Stimulated activated naive CD4-positive, alpha-beta T cell treated with Interleukin-2 at 50 U/mL for 16 hours (primary cell): ENCODE measurements at regions not wholly inside any gene's neighbourhood (a gene's known extent, or its start where the extent isn't known, plus 50 kb on each side); places are given as distances from the start of the nearest gene placed in this dataset.

Source experiments
- DNase-seq: peaks from one replicate; lab custom pipeline; 2025; lab: John Stamatoyannopoulos, UW

DNA sequence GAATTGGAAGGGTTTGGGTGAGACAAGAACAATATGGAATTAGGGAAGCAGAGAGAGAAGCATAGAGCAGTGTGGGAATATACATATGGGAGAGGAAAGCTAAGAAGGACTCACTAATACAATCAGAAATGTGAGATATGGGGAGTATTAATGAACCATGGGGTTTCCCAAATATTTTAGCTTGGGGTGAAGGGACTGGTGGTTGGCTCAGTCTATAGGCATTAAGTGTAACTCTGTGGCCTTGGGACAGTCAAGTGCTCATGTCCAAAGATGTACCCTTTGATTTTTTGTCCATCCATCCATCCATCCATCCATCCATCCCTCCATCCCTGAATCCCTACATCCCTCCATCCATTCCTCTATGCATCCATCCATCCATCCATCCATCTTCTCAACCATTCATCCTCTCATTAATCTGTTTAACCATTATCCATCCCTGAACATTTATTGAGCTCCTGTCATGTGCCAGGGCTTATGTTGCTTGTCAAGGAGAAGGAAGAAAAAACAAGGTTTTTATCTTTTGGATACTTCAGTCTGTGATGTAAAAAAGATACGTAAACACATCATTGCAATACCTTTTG, 263.4 kb upstream of the CHD6 start:
- DNase-seq, result no peak

DNA sequence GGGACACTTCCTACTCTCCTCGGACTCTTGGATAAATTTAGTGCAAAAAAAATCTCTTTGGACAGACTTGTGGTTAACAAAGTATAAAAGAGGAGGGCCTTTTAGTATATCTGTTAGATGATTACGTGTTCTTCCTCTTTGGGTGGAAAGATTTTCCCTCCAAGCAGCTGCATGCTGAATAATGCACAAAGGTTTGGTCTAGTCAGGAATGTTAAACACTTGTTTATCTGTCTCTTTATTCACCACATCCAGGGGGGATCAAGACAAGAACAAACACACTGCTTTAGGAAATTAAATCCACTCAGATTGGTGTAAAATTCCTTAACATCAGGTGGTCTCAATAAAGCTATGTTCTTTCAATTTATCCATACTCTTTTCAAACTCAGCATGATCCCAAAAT, 260.9 kb upstream of the CHD6 start:
- no peak for DNase-seq

DNA sequence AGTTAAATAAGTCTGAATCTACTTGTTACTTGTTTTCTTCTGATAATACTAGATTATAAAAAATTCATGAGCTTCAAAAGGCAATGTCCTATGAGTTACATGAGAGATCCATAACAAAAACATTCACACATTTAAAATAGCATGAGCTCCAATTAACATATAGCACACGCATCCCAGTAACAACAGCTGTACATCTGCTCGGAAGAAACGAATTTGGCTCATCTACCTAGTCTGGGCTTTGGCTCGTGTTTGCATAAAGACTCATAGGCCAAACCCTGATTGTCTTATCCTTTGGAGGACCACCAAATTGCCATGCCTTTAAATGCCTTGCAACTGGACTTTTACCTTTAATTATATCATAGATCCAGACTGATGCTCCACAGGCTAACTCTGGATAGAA, 259.7 kb upstream of the CHD6 start:
- DNase-seq, result no peak

DNA sequence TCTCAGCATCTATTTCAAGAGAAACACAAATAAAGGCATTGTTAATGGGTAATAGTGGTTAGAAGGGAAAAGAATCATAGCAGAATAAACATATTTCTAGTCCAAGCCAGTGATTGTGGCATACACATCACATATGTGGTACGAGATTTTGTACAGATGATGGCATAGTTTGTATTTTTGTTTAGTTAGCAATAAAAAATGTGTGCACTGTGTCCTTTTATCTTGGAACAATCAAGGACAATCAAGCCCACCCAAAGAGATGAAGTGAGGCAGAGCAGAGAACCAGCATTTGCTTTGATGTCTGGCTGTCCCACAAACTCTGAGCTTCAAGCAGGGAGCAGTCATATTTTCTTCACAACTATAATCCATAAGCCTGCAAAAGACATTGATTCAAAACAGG, 256.5 kb upstream of the CHD6 start:
- no peak for DNase-seq

DNA sequence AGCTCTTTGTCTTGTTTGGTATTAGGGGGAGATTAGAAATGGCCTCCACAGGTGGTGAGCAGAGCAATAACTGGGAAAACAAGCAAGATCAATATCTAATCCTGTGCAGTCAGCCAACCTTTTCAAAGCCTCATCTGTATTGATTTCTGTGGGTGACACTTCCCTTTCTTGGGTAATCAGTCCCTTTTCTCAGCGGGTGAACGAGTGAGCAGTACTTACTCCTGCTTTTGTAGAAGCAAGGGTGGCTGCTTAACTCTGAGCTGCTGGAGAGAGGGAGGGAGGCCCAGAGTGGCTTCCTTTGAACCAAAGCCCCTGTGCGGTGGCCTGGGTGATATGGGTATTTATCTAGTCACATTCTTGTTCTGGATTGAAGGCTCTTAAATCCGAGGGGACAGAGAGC, 254.8 kb upstream of the CHD6 start:
- no peak for DNase-seq

DNA sequence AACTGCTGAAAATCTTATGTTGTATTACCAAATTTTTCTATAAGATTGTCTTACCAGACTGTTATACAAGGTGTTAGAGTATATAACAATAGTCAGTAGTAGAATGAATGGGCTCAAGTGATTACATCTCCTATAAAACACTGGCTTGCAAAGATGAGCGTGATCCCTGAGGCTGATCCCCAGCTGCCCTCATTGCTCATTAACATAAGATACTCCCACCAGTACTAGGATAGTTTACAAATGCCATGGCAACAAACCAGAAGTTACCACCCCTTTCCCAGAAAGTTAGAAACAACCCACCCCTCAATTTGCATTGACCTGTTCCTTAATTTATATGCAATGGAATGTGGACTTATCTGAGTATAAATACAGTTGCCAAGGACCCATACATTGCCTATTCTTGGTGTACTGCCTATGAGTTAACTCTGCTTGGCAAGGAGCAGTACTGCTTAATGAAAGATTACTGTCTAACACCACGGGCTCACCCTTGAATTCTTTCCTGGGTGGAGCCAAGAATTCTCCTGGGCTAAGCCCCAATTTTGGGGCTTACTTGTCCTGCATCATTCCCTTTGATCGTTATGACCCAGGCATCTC, 252.8 kb upstream of the CHD6 start:
- no peak for DNase-seq

DNA sequence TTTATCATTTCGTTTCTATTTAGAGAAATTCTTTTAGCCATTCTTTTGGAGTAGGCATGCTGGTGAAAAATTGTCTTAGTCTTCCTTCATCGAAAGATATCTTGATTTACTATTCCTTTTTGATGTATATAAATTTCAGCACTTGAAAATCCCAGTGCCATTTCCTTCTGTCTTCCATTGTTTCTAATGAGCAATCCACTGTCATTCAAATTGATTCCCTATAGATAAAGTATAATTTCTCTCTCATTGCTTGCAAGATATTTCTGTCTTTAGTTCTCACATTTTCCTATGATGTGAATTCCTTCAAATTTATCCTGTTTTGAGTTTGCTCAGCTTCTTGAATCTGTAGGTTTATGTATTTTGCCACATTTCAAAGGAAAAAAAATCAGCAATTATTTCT, 251.1 kb upstream of the CHD6 start:
- DNase-seq, result no peak

DNA sequence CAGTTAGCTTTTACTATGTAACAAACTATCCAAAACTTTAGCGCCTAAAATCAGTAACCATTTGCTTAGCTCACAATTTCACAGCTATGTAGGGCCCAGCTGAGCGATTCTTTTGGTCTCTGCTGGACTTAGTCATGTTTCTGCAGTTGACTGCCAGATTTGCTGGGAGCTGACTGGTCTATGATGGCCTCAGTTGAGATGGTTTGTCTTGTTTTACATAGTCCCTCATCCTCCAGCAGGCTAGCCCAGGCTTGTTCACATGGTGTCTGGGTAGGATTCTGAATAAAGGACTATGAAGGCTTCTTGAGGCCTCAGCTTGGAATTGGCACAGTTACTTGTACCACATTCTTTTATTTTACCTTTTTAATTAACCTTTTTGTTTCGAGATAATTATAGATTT, 247.8 kb upstream of the CHD6 start:
- no peak for DNase-seq

DNA sequence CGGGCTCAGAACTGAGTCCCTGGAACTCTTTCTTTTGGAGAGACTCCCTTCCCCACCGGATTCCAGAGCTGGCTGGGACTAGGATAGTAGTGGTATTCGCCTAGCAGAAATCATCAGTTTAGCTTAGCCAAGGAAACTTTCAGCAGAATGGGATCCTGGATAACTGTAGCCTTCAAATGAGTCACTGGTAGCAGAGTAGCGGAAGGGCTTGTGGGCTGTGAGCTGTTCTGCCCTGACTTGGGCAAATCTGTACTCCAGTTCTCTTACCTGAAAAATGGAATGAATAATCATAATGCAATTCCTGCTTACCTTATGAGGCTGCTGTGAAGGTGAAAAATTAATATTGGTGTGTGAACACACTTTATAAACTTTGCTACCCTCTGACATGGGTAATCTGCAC, 244.3 kb upstream of the CHD6 start:
- DNase-seq, result no peak

DNA sequence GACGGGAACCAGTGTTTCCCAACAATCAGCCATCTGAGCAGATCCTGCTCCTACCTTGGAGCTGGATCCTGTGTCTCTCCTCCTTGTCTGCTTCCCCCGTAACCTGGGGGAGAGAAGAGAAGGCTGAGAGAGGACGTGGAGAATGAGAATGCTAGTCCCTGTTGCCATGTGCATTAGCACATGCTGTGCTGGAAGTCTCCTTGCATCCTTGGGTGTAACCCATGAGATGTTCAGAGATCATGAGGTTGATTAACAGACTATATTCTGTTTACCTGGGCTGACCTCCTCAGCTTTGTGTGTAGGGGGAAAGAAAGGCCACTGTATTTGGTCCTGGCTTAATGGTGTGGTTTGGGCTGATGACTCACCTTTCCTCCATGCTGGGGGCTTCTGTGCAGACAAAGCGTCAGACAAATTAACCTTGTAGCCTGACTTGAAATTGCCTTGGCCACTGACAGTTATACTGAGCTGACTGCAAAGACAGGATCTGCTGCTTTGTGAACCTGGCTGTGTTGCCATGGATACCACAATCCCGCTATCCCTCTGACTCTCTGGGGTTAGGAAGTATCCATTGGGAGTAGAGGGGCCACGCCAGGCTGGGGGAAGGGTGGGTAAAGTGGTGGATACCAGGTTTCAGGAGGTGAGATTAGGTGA, 243.7 kb upstream of the CHD6 start:
- no peak for DNase-seq

DNA sequence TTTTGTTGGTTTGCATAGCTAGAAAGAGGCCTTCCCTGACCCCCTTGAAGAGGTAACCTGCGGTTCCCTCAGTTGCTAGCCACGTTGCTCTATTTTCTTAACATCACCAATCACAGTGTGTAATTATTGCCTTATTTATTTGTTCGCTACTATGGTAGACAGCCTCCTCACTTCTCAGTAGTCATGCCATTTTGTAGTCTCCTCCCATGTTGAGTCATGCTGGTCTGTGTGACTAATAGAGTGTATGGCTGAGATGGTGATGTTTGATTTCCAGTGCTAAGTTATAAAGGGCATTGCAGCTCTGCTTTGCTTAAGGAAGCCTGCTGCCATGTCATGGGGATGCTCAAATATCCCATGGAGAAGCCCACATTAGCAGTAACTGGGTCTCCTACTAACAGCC, 236.6 kb upstream of the CHD6 start:
- DNase-seq, result no peak

DNA sequence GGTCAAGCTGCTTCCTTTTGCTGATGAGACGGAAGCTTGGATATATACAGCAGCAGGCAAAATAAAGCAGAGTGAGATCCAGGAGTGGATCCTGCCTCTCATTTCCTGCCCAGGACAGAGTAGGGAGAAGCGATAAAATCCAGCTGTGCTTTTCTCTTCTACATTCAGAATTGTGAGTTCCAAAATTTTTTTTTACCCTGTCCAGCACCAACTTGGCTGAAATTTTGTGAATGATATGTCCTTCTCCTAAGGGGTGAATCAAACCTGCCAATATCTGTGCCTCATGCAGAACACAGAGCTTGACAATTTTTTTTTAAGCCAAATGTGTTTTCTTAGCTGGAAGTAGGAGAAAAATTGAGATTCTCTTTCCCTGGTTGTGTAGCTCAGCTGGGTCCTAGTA, 235.6 kb upstream of the CHD6 start:
- no peak for DNase-seq

DNA sequence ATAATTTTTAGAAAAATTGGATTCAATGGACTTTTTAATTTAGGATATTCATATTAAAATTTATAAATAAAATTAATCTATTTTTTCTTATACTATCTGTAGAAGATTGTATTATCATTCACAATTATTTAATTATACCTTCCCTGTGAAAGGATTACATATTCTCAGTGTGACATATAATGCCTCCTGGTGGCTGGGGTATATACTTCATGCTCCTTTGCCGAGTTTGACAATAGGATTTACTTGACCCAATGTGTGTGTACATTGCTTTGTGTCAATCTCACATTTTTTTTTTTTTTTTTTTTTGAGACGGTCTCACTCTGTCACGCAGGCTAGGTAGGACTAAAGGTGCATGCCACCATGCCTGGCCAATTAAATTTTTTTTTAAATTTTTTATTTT, 230.0 kb upstream of the CHD6 start:
- no peak for DNase-seq

DNA sequence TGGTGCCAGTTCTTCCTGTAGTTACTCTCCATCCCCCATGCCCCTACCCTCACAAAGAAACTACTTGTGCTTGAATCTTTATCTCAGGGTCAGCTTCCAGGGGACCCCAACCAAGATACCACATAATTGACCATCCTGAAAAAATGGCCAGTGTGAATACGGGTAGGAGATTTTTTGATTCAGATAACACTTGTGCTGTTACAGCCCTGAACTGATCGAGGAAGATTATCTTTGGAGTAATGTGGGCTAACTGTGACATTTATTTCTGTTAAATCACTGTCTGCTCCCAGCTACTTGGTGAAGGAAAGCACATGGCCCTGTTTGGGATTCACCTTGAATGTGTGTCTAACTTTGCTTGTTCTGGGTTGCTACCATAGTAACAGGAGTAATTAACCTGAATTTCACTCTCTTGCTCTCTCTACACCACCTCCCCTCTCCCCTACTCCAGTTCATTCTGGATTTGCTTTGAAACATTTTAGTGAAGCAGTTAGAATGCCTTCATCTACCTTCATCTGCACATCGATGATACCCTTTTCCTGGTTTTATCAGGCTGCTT, 219.6 kb upstream of the CHD6 start:
- no peak for DNase-seq

DNA sequence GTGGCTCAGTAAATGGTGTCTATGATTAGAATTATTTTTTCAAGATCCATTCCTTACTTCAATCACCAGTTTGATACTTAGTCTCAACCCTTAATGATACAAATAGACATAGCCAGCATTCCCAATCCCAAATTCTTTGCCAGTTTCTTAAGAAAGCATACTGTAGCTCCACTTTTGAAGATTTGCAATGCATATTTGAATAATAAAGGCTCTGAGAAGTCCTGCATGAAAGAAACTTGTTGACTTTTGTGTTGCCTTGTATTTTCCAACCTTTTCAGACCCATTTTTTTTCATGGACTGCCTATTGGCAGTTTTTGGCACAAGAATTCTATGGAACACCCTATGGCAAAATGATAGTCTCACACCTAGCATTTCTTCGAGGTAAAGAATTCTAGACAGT, 215.6 kb upstream of the CHD6 start:
- DNase-seq, result no peak

DNA sequence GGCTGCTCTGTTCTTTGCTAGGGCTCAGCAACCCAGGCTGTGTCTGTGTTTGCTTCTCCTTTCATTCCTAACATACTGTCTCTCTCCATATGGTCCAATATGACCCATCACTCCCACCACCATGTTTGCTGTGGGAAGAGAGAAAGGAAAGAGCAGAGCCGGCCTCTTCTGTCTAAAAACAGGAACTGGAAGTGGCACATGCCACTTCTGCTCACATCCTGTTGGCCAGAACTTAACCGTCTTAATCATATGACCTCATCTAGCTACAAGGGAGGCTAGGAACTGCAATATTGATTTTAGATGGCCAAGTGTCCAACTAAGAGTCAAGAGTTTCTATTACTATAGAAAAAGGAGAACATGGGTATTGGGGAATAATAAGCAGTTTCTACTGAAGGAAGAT, 212.5 kb upstream of the CHD6 start:
- DNase-seq, result no peak

DNA sequence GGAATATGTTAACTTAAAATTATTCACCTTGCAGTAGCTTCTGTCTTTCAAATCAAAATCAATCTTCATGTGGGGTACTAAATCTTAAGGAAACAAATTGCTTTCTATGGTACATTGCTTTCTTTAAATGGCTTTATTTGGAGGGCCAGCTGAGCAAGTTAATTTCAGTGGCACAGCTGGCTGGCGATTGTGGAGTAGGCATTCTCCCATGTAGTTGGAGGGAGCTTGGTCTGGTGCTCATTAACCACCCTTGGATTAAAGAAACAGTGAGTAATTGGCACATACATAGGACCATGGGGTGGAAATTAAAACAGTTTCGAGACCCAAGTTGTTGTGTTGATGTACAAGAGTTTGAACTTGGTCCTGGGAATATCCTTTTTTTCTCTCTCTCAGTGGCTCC, 201.3 kb upstream of the CHD6 start:
- no peak for DNase-seq

DNA sequence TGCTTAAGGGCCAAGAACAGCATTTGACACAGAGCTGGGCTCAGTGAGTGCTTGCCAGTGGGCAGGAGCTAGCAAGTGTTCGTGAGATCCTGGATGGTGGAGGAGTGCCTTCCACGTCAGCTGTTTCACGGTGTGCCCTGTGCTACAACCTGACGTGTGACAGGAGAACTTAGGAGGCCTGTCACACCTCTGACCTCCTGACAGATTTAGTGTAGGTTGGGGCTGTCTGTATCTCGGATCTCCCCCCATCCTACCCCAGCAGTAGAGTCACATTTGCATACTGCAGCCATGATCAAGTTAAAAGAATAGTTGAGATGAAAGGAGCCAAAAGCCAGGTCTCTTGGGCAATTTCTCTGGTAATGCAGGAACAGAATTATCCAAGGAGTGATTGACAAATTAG, 200.8 kb upstream of the CHD6 start:
- no peak for DNase-seq

DNA sequence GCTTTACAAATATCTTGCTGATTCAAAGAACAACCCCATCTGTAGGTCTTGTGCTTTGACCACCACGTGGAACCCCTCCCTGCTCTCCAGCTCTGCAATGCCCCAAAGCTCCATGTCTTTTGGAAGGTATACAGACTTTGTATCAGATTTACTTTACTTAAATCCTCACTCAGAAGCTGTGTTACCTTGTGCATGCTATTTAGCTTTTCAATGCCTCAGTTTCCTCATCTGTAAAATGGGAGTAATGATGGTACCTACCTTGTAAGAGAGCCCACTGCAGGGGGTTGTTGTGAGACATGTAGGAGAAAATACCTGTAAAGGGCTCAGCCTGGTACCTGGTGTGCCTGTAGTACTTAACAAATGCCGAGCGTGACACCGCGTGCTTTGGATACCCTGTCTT, 200.2 kb upstream of the CHD6 start:
- no peak for DNase-seq

DNA sequence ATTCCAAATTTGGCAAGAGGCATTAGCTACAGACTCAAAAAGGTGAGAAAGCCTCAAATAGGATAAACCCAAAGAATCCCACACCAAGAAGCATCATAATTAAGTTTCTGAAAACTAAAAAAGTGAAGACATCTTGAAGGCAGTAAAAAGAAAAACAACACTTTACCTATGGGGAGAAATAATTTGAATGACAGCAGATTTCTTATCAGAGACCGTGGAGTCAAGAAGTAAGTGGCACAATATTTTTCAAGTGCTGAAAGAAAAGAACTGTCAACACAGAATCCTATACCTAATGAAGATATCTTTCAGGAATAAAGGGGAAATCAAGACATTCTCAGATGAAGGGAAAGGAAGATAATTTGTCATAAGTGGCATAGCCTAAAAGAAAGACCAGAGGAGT, 193.3 kb upstream of the CHD6 start:
- no peak for DNase-seq

DNA sequence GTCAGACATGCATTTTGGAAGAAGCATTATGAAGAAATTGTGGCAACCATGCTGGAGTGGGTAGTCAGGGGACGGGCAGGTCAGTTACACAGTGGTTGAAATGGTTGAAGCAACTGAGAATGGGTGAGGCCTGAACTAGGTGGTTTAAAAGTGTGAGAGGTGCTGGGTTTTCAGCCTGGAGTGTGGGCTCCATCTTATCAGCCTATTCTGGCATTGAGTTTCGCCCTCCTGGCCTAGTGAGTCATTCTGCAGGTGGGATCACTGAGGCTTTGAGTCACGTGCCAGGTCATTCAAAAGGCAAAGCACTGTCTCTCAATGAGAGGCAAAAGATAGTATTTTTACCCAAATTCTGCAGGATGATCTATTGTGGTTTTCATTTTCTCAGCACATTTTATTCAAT, 181.9 kb upstream of the CHD6 start:
- DNase-seq, result no peak

DNA sequence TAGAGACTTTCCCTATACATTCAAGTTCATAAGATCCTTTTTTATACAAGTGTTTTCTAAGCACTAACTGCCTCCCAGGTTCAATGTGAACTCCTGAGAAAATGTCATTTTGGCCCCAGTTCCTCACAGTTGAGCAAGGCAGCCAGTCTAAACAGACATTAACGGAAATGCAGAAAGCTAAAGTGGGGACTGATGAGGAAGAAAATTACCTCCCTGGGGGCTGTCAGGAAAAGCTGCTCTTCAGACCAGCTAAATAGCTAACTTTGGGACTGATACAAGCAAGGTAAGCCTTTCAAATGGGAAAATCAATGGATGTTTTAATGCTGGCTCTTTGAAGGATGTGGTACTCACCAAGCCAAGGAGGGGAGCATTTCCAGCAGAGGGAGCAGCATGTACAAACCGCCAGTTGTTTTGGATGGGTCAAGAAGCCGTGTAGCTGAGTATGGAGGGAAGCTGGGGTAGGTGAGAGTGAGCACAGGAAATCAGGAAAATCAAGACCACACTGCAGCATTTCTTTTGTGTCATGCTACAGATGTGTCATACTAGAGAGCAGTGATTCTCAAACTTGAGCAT, 180.8 kb upstream of the CHD6 start:
- DNase-seq, result no peak

DNA sequence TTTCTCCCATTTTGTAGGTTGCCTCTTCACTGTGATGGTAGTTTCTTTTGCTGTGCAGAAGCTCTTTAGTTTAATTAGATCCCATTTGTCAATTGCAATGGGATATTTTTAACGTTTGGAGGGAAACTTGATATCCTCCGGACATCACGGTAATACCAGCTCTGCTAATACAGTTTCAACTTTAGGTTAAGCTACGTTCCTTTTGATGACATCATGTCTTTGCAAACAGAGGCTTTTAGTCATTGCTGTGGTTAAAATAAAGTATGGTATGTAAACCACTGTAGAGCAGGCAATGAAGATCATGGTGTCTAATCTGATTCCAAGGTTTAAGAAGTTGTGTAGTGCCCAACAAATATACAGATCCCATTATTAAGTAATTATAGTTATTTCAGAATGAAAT, 168.0 kb upstream of the CHD6 start:
- DNase-seq, result no peak
